ENCODE measurements at regions not wholly inside any gene's neighbourhood (a gene's known extent, or its start where the extent isn't known, plus 50 kb on each side); places are given as distances from the start of the nearest gene placed in this dataset.
A peak's percentile ranks its signal among the peaks of the same experiment; 100 is the strongest.

- DNase-seq (ENCODE audit: low spot score) (no peak), ATAC-seq (no peak)
Observed at GRCh38 chr11:129270446-129270845, 78.3 kb upstream of the ARHGAP32 start.

GRCh38 chr11:129268371-129268770 is 76.2 kb upstream of the ARHGAP32 start:
- no peak for ATAC-seq
- no peak for DNase-seq (ENCODE audit: low spot score)

DNA sequence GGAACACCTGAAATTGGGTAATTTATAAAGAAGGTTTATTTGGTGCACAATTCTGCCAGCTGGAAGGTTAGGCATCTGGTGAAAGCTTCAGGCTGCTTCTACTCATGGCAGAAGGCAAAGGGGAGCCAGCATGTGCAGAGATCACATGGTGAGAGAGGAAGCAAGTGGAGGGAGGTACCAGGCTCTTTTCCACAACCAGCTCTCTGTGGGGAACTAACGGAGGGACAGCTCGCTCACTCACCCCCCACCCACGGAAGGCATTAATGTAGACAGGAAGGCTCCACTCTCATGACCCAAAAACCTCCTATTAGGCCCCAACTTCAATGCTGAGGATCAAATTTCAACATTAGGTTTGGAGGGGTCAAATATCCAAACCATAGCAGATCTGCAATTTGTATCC is 75.6 kb upstream of the ARHGAP32 start:
- no peak for DNase-seq (ENCODE audit: low spot score)

GRCh38 chr11:129266536-129266935 is 74.4 kb upstream of the ARHGAP32 start:
- DNase-seq (ENCODE audit: low spot score) (no peak), ATAC-seq (no peak)

More for the DNA sequence above, 75.6 kb upstream of the ARHGAP32 start:
- peak; percentile 38 for ATAC-seq

- no peak for DNase-seq (ENCODE audit: low spot score)
- ATAC-seq, result no peak
Observed at GRCh38 chr11:129265125-129265788, 73.1 kb upstream of the ARHGAP32 start.

DNA sequence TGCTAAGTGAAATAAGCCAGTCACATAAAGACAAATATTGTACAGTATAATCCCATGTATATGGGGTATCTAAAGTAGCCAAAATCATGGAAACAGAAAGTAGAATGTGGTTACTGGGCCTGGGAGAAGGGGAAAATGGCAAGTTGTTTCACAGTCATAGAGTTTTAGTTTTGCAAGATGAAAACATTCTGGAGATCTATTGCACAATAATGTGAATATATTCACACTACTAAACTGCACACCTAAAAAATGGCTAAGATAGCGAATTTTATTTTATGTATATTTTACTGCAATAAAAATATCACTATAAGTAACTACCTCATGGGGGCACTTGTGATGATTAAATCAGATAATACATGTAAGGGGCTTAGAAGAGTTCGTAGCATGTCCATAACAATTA is 72.0 kb upstream of the ARHGAP32 start:
- no peak for ATAC-seq
- no peak for DNase-seq (ENCODE audit: low spot score)

- ATAC-seq, result no peak
Observed at GRCh38 chr11:129260750-129261149, 68.6 kb upstream of the ARHGAP32 start.

GRCh38 chr11:129259931-129260348 is 67.8 kb upstream of the ARHGAP32 start:
- DNase-seq (ENCODE audit: low spot score), result no peak
- peak; percentile 72 for ATAC-seq

More at GRCh38 chr11:129260750-129261149, 68.6 kb upstream of the ARHGAP32 start:
- DNase-seq (ENCODE audit: low spot score), result no peak

DNA sequence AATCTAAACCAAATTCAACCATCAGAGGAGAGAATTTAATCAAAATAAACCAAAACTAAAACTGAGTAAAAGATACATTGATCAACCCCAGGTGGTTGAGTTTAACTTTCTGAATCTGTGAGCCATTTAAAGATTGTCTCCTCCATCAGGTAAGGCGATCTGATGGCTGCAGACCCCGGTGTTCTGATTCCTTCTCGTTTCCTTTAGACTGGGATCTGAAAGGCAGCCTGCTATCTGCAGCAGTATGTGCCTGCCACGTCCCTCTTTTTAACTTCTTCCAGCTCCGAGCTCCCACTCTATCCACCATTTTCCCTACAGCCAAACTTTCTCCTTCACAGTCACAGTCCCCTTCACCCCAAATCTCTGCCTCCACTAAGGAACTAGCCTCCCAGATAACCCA is 66.1 kb upstream of the ARHGAP32 start:
- DNase-seq (ENCODE audit: low spot score) (no peak), ATAC-seq (no peak)

GRCh38 chr11:129257512-129257911 is 65.4 kb upstream of the ARHGAP32 start:
- ATAC-seq (no peak), DNase-seq (ENCODE audit: low spot score) (no peak)

DNA sequence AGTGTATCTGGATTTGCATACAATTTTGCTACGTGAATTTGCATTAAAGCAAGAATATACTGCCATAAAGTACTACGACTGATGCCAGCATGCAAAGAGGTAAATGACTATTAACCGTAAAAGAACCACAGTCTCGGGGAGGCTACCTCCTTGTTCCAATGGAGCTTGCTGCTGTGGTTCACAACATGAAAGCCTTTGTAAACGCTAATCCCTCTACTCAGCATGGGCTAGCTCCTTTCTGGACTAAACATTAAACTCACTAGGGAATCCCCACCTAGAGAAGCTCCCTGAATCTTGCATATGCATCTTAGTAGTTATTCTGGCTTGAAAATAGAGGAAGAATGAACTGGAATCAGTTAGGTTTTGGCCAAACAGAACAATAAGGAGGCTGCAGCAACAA is 60.5 kb upstream of the ARHGAP32 start:
- DNase-seq (ENCODE audit: low spot score), result no peak
- no peak for ATAC-seq

DNA sequence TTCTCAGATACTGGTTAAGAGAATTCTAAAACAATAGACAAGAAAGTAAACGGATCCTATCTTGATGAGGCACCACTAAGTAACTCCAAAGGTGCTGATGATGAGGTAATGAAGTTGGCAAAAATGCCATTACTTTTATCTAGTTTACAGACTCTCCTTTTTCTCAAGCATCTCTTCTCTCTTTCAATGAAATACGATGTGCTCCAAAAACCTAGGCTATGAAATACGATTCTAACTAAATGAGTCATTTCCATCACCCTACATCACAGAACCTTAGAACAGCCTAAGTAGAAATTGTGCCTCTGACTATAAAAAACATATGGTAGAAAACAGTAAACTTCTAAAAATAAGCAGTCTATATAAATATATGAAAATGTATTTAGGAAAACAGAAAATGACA is 58.9 kb upstream of the ARHGAP32 start:
- ATAC-seq (no peak), DNase-seq (ENCODE audit: low spot score) (no peak)

- ATAC-seq (no peak), DNase-seq (ENCODE audit: low spot score) (no peak)
Observed at GRCh38 chr11:129249923-129250322, 57.8 kb upstream of the ARHGAP32 start.

GRCh38 chr11:129249351-129249750 is 57.2 kb upstream of the ARHGAP32 start:
- DNase-seq (ENCODE audit: low spot score) (no peak), ATAC-seq (no peak)

GRCh38 chr11:129248618-129249017 is 56.5 kb upstream of the ARHGAP32 start:
- no peak for ATAC-seq
- DNase-seq (ENCODE audit: low spot score), result no peak

- ATAC-seq, result no peak
- DNase-seq (ENCODE audit: low spot score), result no peak
Observed at GRCh38 chr11:129247135-129247534, 55.0 kb upstream of the ARHGAP32 start.

GRCh38 chr11:129242855-129243254 is 50.7 kb upstream of the ARHGAP32 start:
- no peak for DNase-seq (ENCODE audit: low spot score)
- no peak for ATAC-seq

Measured in left lobe of liver (tissue), 2 donors.